GM18909 (cell line): ENCODE measurements at regions not wholly inside any gene's neighbourhood (a gene's known extent, or its start where the extent isn't known, plus 50 kb on each side); places are given as distances from the start of the nearest gene placed in this dataset.
"Not testable (repeated sequence)": the region's sequence is repeated elsewhere in the genome, so short reads cannot be mapped to it uniquely, and the experiment has no call there.

Experiments used
- ATAC-seq: cut with Tn5 transposase; IDR thresholded peaks from one replicate; pipeline ENCODE4 v1.9.1; 2021; ENCODE audit warnings: mild to moderate bottlenecking; ENCODE audit not compliant: unreplicated experiment, poor library complexity

DNA sequence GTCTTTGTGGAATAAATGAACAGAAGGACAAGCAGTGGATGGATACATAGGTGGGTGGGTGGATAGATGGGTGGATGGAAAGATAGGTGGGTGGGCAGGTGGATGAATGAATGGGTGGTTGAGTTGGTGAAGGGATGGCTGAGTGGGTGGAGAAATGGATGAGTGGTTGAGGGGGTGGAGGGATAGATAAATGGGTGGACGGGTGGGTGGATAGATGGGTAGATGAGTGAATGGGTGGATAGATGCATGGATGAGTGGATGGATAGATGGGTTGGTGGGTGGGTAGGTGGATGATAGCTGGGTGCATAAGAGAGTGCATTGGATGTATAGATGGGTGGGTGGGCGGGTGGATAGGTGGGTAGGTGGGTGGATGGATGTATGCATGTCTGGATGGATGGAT, 63.5 kb downstream of the UNC93B1 start:
- ATAC-seq = not testable (repeated sequence)

DNA sequence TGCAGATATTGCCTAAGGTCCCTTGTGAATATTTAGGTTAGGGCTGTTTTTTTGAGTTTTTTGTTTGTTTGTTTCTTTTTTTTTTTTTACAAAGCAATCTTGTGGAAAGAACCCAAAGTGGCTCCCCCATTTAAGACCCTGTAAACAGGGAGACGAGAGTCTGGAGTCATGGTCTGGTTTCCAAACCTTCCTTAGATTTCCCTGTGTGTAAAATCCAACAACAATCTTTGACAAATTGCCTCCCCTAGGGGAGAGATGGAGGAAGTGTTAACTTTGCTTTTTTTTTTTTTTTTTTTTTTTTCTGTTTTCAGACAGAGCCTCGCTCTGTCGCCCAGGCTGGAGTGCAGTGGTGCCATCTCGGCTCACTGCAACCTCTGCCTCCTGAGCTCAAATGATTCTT, 64.9 kb downstream of the UNC93B1 start:
- ATAC-seq = not testable (repeated sequence)

DNA sequence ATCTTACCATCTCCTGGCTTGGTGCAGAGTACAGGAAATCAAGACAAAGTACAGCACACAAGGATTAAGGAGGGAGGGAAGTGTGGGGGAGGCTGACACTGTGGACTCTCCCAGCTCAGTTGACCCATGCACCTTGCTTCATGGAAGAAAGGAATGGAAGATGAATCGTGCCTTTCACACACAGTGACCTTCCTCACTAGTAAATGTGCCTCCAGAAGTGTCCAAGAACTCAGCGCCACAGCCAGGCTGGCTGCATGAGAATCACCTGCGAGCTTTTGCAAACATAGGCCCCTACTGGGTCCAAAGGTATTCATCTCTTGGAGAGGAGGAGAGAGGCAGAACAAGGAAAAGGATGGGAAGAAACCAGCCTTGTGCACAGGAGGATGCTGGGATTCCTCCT, 65.5 kb downstream of the UNC93B1 start:
- not testable (repeated sequence) for ATAC-seq

DNA sequence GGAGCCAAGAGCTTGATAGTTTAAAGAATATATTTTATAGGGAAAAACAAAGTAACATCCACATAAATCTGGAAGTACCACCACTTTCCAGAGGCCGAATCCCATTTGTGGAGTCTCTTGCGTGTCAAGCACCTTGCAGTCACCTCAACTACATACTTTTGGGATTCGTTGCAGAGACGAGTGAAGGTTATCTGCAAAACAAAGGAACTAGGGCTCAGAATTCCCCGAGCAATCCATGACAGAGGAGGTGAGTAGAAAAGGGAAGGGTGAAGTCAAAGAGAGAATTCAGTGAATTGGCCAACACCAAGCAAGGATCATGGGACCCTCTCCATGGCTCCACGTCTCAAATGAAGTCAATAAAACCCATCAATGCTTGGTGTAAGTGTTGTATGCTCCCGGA, 80.3 kb downstream of the UNC93B1 start:
- ATAC-seq = not testable (repeated sequence)

DNA sequence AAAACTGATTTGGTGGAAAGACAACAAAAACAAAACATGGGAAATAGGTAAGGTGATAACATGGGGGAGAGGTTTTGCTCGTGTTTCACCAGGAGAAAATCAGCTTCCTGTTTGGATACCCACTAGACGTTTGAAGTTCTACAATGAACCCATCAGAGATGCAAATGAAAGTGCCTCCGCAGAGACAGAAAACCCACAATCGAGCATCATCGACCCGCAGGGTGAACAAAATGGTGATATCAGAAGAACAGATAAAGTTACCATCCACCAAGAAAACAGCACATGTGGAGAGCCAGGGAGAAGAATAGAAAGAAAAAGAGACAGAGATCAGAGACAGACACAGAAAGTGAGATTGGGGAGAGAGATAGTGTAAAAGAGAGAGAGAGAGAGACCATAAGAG, 83.4 kb downstream of the UNC93B1 start:
- not testable (repeated sequence) for ATAC-seq

DNA sequence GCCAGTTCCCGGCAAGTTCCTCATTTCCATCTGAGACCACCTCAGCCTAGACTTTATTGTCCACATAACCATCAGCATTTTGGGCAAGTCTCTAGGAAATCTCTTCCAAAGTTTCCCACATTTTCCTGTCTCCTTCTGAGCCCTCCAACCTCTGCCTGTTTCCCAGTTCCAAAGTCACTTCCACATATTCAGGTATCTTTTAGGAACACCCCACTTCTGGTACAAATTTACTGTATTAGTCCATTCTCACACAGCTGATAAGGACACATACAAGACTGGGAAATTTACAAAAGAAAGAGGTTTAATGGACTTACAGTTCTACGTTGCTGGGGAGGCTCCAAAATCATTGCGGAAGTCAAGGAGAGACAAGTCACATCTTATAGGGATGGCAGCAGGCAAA, 91.7 kb downstream of the UNC93B1 start:
- not testable (repeated sequence) for ATAC-seq

DNA sequence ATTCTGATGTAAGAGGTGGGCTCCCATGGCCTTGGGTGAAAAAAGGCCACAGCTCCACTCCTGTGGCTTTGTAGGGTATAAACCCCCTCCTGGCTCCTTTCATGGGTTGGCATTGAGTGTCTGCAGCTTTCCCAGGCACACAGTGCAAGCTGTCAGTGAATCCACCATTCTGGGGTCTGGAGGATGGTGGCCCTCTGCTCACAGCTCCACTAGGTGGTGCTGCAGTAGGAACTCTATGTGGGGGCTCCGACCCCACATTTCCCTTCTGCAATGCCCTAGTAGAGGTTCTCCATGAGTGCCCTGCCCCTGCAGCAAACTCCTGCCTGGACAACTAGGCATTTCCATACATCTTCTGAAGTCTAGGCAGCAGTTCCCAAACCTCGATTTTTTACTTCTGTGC, 92.7 kb downstream of the UNC93B1 start:
- not testable (repeated sequence) for ATAC-seq

DNA sequence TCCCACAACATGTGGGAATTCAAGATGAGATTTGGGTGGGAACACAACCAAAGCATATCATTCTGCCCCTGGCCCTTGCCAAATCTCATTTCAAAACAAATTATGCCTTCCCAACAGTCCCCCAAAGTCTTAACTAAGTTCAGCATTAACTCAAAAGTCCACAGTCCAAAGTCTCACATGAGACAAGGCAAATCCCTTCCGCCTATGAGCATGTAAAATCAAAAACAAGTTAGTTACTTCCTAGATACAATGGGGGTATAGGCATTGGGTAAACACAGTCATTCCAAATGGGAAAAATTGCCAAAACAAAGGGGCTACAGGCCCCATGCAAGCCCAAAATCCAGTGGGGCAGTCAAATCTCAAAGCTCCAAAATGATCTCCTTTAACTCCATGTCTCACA, 93.1 kb downstream of the UNC93B1 start:
- not testable (repeated sequence) for ATAC-seq

DNA sequence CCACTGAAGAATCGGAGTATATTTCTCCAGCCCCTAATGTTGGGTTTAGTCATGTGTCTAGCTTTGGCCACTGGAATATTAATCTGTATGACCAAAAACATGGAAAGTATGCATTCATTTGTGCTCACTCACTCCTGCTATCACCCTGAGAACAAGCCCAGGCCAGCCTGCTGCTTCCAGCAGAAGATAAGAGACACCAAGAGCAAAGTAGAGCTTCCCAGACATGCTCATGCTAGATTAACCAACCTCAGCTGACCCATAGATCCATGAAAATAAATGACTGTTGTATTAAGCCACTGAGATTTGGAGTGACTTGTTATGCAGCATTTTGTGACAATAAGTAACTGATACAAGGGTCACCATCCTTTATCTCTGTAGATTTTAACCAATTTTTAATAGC, 96.9 kb downstream of the UNC93B1 start:
- ATAC-seq = not testable (repeated sequence)

DNA sequence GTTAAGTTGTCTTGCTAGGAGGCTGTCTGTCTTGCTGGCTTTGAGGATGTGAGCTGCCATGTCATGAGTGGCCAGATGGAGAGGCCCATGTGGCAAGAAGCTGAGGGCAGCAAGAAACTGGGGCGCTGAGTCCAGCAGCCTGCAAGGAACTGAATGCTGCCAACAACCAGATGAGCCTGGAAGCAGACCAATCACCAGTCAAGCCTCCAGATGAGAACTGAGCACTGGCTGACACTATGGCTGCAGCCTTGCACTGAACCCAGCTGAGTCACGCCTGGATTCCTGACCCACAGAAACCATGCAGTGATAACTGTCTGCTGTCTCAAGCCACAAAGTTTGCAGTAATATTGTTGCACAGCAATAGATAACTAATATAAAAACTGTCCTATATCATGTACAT, 104.4 kb downstream of the UNC93B1 start:
- not testable (repeated sequence) for ATAC-seq

DNA sequence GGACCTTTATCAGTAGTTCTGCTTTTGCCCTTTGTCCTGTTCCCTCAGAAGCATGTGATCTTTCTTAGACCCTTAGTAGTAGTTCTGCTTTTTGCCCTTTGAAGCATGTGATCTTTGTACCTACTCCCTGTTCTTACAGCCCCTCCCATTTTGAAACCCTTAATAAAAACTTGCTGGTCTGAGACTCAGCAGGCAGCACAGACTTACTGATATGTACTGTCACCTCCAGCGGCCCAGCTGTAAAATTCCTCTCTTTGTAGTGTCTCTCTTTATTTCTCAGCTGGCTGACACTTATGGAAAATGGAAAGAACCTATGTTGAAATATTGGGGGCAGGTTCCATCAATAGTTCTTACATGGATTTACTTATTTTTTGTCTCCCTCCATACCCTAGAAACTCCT, 110.4 kb downstream of the UNC93B1 start:
- ATAC-seq = not testable (repeated sequence)

DNA sequence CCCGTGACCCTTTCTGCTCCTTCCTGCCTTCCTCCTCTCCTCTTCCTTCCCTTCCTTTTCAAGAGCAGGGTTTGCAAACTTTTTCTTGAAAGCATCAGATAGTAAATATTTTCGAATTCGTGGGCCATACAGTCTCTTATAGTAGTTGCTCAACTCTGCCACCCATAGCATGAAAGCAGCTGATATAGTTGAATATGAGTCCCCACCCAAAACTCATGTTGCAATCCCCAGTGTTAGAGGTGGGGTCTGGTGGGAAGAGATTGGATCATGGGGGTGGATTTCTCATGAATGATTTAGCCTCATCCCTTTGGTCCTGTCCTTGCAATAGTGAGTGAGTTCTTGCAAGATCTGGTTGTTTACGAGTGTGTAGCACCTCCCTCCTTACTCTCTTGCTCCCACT, 114.3 kb downstream of the UNC93B1 start:
- ATAC-seq = not testable (repeated sequence)

DNA sequence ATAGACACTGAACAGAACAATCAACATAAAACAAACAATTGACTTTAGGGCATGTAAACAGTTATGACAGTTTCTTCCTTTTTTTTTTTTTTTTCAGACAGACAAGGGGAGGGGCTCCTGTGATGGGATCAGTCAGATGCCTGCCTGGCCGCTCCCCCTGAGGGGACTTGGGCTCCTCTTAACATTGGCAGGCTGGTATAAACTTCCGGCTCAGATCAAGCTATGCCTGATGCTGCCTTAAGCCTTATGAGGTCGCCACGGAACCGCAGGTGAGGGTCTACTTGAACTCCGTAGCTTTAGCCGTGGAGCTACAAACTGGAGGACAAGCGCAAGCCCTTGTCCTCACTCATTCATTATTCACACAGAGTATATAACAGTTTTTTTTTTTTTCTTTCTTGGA, 115.8 kb downstream of the UNC93B1 start:
- not testable (repeated sequence) for ATAC-seq

DNA sequence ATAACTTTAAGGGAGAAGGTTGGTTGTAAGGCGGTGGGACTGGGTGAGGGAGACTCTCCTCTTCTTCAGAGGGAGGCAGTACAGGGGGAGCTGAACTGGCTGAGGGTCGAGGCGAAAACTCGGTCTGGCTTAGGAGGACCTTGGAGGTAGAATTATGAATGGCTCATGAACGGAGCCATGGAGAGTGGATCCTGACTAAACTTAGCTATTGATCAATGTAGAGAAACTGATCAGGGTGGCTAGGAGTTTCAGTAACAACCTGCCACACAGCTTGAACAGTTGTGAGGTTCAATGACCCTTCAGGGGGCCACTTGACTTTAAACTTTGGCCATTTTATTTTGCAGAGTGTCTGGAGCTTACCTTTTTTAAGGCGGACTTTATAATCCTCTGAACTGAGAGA, 117.2 kb downstream of the UNC93B1 start:
- ATAC-seq = not testable (repeated sequence)

DNA sequence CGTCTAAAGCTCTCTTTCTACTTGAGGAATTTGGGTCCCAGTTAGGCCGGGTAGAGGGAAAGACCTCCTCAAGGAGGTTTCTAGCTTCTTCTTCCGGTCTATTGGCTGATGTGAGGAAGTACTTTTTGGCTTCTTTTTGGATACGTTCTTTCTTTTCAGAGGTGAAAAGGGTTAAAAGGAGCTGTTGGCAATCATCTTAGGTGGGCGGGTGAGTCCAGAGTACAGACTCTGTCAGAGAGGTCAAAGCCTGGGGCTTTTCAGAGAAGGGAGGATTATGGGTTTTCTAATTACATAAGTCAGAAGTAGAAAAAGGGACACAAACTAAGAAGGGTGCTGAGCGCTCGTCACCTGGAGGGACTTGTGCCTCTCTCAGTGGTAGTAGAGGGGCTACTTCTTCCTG, 117.7 kb downstream of the UNC93B1 start:
- ATAC-seq = not testable (repeated sequence)

DNA sequence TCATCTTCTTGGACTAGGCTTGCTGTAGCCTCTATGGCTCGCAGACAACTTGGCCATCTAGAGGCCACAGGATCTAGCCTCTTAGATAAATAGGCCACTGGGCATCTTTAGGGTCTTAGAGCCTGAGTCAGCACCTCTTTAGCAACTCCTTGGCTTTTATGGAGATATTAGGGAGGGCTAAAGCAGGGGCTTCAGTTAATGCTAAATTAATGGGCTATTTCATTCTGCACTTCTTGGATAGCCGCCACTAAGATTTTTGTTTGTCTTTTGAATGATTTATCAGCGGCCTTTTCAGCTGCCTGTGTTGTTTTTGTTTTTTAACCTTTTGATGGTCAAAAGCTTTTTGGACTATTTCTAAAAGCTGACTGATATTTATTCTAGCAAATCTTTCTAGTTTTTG, 118.3 kb downstream of the UNC93B1 start:
- not testable (repeated sequence) for ATAC-seq

DNA sequence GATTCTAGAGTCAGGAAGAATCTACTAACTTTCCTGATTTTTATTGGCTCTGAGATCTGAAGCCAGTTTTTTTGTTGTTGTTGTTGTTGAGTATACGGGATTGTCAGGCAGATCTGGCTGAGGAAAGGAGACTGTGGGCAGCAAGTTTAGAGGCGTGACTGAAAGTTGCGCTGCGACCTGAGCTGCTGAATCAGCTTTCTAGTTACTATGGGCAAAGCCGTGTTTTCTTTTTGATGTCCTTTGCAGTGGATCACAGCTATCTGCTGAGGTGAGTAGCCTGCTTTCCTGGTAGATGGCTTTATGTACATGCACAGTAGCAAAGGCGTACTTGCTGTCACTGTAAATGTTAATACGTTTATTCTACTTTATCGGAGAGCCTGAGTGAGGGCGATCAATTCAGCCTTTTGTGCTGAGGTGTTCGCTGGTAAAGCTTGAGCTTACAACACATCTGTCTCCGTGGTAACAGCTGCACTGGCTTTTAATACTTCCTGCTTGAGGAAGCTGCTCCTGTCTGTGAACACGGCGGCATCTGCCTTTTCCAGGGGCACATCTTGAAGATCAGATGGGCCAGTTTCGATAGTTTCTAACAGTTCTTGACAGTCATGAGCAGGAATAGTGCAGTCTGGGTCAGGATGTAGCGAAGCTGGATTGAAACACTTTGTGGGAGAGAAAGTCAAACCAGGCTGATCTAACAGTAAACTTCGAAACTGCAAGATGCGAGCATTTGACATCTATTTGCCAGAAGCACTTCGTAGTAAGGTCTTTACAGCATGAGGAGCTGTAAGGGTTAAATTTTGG, 118.9 kb downstream of the UNC93B1 start:
- ATAC-seq = not testable (repeated sequence)

DNA sequence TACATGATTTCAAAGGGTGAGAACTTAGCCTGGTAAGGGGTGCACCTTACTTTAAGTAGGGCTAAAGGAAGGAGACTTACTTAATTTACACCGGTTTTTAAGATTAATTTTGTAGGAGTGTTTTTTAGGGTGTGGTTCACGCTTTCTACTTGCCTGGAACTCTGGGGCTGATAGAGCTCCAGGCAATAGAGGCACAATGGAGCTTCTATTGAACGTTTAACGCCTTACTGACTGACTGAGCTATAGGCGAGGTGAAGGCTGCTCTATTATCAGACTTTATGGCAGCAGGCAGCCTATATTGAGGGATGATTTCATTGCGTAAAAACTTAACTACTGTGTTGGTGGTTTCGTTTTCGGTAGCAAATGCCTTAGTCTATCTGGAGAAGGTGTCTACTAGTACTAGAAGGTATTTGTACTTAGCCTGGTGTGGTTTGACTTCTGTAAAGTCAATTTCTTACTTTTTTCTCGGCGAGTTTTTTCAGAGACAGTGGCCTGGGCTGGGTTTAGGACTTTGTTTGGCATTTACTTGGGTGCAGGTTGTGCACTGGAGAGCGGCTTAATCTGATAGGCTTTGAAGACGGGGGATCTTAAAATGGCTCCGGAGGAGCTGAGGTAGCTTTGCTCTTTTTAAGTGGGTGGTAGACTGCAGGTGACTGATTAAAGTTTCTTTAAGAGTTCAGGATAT, 119.7 kb downstream of the UNC93B1 start:
- ATAC-seq = not testable (repeated sequence)

DNA sequence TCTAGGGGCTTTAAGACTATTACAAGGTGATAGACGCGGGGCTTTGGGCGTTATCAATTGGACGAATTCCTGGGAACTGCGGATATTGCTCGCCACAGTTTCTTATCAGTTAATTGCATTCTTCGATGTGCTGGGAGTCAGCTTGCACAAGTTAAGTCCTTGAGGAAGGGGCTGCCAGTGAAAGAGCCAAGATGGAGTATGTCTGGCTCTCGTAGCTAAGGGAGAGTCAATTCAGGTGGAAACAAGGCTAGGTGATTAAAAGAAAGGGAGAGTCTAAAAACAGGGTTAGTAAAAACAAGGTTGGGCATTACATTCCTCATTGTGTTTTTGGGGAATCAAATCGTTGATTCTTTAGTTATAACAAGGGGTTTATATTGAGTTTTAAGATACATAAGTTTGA, 121.6 kb downstream of the UNC93B1 start:
- ATAC-seq = not testable (repeated sequence)

DNA sequence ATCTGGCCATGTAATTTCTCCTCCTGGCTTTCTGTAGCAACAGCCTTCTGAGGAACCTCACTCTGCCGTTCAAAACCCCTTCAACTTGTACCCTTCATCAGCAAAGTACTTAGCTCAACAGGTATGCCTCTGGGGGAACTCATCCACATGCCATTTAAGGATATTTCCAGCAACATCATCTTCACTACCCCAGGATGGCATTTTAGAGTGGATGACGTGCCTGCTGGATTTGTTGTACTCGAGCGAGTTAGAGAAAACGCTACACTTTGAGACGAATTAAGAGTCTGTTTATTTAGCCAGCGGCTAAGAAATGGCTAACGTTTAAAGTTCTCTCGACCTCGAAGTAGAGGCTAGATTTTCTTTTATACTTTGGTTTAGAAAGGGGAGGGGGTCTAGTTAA, 122.1 kb downstream of the UNC93B1 start:
- ATAC-seq = not testable (repeated sequence)

DNA sequence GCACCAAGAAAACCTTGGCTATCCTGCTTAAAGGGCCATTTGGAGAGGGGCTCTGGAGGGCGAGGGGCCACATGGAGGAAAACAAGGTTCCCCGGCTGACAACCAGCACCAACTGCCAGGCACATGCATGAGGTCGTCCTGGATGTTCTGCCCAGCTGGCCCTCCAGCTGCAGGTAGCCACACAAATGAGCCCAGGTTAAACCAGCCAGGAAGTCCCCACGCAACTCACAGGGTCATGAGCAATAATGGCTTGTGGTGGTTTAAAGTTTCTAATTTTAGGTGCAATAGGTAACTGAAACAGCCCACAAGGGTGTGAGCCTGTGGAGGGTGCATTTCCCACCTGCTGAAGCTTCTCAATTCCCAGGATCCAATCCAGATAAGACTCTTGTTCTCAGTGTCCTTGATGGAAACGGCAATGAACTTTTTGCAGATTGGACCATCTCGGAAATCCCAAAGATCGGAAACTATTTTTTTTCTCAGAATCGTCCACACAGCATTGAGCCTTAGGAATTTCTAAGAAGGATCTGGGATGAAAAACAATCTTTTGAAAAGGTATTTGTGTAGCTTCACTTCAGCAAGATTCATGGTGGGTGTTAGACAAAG, 123.2 kb downstream of the UNC93B1 start:
- not testable (repeated sequence) for ATAC-seq
